ENCODE measurements at regions not wholly inside any gene's neighbourhood (a gene's known extent, or its start where the extent isn't known, plus 50 kb on each side); places are given as distances from the start of the nearest gene placed in this dataset.

- intact Hi-C loops (cut with DNase I), result no loop called here
- Histone ChIP-seq H3K9me3 (no peaks in the 10 kb centered on the region), H3K27ac (no peak overlapping the region), H3K4me1 (no peaks in the 10 kb centered on the region), H3K36me3 (no peaks in the 10 kb centered on the region), H3K27me3 (no peaks in the 10 kb centered on the region), H3K4me3 (no peak overlapping the region)
- no peak for ATAC-seq
- no peak for DNase-seq
- TF ChIP-seq CTCF (IDR thresholded peaks at IDR 0.05), result no peak
Measured at GRCh38 chr2:167602122-167602521, 645.3 kb downstream of the STK39 start.

- Histone ChIP-seq H3K9me3 (no peaks in the 10 kb centered on the region), H3K4me1 (no peaks in the 10 kb centered on the region), H3K4me3 (no peak overlapping the region), H3K27me3 (no peaks in the 10 kb centered on the region), H3K27ac (no peak overlapping the region), H3K36me3 (no peaks in the 10 kb centered on the region)
- TF ChIP-seq CTCF (IDR thresholded peaks at IDR 0.05), result no peak
- DNase-seq, result no peak
- no peak for ATAC-seq
- intact Hi-C loops (cut with DNase I), result no loop called here
Measured at GRCh38 chr2:167599219-167599618, 648.2 kb downstream of the STK39 start.

GRCh38 chr2:167595839-167596471 lies 651.4 kb downstream of the STK39 start:
- ATAC-seq, result no peak
- no peak for TF ChIP-seq CTCF (IDR thresholded peaks at IDR 0.05)
- H3K4me1 ChIP-seq, result no peaks in the 10 kb centered on the region
- no peak overlapping the region for H3K27ac ChIP-seq
- intact Hi-C loops (cut with DNase I), result no loop called here
- DNase-seq, result no peak
- no peak overlapping the region for H3K4me3 ChIP-seq
- H3K27me3 ChIP-seq, result no peaks in the 10 kb centered on the region
- no peaks in the 10 kb centered on the region for H3K36me3 ChIP-seq
- H3K9me3 ChIP-seq, result no peaks in the 10 kb centered on the region

DNA sequence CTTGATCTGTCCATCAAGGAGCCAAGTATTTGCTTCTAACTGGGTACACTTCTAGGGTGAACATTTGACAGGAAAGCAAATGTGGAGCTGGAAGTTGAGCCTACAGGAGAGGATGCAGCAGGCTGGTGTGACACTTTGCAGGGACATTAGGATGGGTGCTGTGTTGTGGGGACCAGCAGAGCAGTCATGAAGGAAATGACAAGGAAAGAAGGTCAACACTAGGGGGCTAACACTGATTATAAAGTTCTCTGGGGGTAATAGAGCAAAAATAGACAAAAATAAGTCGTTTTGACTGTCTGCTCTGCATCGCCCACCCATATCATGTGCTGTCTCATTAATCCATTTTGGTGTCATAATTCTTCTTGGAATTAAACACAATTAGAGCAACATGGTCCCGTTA lies 652.4 kb downstream of the STK39 start:
- intact Hi-C loops (cut with DNase I), result no loop called here
- no peaks in the 10 kb centered on the region for H3K4me1 ChIP-seq
- DNase-seq (no peak), ATAC-seq (no peak)
- TF ChIP-seq CTCF (IDR thresholded peaks at IDR 0.05), result no peak
- H3K27me3 ChIP-seq, result no peaks in the 10 kb centered on the region
- H3K4me3 ChIP-seq, result no peak overlapping the region
- no peak overlapping the region for H3K27ac ChIP-seq
- H3K9me3 ChIP-seq, result no peaks in the 10 kb centered on the region
- no peaks in the 10 kb centered on the region for H3K36me3 ChIP-seq

DNA sequence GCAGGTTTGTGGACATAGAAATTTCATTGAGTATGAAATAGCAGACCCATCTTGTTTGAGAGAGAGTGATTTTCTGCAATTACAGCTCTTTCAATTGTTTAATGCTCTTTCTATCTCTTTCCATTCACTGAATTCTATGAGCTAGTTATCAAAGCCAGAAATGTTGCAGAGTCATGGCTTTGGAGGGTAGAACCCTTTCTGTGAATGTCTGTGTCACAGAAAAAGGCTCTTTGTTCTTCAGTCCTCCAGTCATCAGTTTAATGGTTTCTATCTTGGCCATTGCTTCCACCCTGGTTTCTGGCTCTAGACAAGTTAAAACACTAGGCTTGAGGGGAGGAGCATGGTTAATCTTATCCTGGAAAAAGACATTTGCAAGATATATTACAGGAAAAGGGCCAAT lies 655.0 kb downstream of the STK39 start:
- TF ChIP-seq CTCF (IDR thresholded peaks at IDR 0.05), result no peak
- intact Hi-C loops (cut with DNase I), result no loop called here
- Histone ChIP-seq H3K4me3 (no peak overlapping the region), H3K27ac (no peak overlapping the region), H3K4me1 (no peaks in the 10 kb centered on the region), H3K36me3 (no peaks in the 10 kb centered on the region), H3K9me3 (no peaks in the 10 kb centered on the region), H3K27me3 (no peaks in the 10 kb centered on the region)
- no peak for DNase-seq
- ATAC-seq, result no peak

DNA sequence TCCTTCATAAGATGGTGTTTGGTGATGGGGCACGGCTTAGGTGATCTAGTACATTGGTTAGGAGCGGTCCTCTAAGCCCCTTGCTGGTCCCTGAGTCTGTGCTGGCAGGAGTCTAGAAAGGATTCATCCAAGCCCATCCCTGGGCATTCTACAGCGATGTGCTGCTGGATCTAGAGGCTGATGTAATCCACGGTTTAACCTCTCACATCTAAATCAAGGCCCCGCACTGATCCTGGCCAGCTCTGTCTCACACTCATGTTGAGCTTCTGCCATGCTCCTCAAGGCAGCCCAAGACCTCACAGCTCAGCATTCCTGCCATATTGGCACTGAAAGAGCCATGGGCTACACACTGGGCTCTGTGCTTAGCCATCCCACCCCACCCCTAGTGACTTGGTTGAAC lies 664.8 kb downstream of the STK39 start:
- Histone ChIP-seq H3K36me3 (no peaks in the 10 kb centered on the region), H3K27me3 (no peaks in the 10 kb centered on the region), H3K27ac (no peak overlapping the region), H3K9me3 (no peaks in the 10 kb centered on the region), H3K4me1 (no peaks in the 10 kb centered on the region), H3K4me3 (no peak overlapping the region)
- ATAC-seq (no peak), DNase-seq (no peak)
- no peak for TF ChIP-seq CTCF (IDR thresholded peaks at IDR 0.05)
- intact Hi-C loops (cut with DNase I), result no loop called here
